Muscle layer of colon (tissue), 2 donors: ENCODE measurements at regions not wholly inside any gene's neighbourhood (a gene's known extent, or its start where the extent isn't known, plus 50 kb on each side); places are given as distances from the start of the nearest gene placed in this dataset.
"Not testable (repeated sequence)": the region's sequence is repeated elsewhere in the genome, so short reads cannot be mapped to it uniquely, and the experiment has no call there.

Experiments used
- H3K27ac ChIP-seq: one replicate; pipeline ENCODE4 v1.7.0; 2013; ENCODE audit warnings: low read depth, mild to moderate bottlenecking, low read length, moderate library complexity
- H3K27me3 ChIP-seq, 2 donors: one replicate each; pipeline ENCODE4 v1.7.0; 2013; ENCODE audit warnings: low read length in 2 of 2, mild to moderate bottlenecking in 2 of 2; ENCODE audit not compliant: insufficient read depth in 2 of 2, control insufficient read depth in 1 of 2
- H3K36me3 ChIP-seq: one replicate; pipeline ENCODE4 v1.7.0; 2013; ENCODE audit warnings: mild to moderate bottlenecking, low read length; ENCODE audit not compliant: insufficient read depth
- H3K4me1 ChIP-seq: one replicate; pipeline ENCODE4 v1.7.0; 2013; ENCODE audit warnings: mild to moderate bottlenecking, low read length; ENCODE audit not compliant: insufficient read depth
- H3K4me3 ChIP-seq, 2 donors: one replicate each; pipeline ENCODE4 v1.7.0; 2013; ENCODE audit warnings: low read length in 2 of 2, low read depth in 1 of 2, mild to moderate bottlenecking in 1 of 2, moderate library complexity in 1 of 2
- H3K9ac ChIP-seq: one replicate; pipeline ENCODE4 v1.7.0; 2013; ENCODE audit warnings: low read length
- H3K9me3 ChIP-seq: one replicate; pipeline ENCODE4 v1.7.0; 2013; ENCODE audit warnings: mild to moderate bottlenecking, low read length
- donor health status: abdominal sarcoma.
- donor health status: Adenocarcinoma of cecum.

DNA sequence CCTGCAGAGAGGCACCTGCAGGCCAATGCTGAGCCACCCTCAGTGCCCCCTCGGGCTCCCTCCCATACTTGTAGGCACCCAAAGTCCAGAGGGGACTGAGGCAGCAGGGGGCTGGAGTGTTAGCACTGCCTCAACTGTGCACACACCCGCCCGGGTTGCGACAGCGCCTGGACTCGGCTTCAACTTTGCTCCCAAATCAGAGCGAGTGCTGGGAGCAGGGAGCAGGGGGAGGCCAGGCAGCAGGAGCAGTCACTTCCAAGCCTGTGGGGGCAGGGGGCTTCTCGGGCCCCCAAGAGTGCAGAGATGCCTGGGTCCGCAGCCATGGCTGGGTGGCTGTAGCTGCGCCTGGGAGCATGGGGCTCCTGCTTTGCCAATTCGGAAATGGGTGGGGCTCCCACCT lies 79.5 kb downstream of the DISP1 start:
- no peaks in the 10 kb centered on the region for H3K27me3 ChIP-seq
- H3K4me3 ChIP-seq, result no peak overlapping the region
- H3K9me3 ChIP-seq, result no peaks in the 10 kb centered on the region
- no peaks in the 10 kb centered on the region for H3K36me3 ChIP-seq
- no peak overlapping the region for H3K27ac ChIP-seq
- peaks cover 6% of the 10 kb centered on the region for H3K4me1 ChIP-seq
- no peak overlapping the region for H3K9ac ChIP-seq

DNA sequence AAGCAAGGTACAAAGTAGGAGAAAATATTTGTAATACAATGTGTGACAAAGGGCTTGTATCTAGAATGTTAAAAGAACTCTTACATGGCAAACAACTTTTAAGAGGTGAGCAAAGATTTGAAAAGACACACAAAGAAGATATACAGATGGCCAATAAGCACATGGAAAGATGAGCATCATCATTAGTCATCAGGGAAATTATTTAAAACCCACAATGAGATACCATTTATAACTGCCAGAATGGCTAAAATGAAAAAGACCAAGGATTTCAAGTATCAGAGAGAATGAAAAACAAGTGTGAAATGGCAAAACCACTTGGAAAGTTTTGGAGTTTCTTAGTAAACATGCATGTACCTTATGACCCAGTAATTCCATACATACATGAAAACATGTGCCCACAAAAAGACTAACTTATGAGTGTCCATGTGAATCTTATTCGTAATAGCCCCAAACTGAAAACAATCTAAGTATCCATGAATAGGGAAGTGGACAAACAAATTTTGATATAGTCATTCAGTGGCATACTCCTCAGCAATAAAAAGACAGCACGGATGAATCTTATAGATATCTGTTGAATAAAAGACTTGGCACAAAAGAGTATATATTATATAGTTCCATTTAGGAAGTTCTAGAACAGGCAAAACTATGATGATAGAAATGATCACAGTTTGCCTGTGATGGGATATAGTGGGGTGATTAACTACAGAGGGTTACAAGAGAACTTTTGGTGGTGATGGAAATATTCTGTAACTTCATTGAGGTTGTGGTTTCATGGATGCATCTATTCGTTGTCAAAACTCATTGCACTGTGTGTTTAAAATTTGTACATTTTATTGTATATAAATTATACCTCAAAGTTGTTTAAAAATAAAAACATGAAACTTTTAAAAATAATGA lies 82.0 kb downstream of the DISP1 start:
- no peaks in the 10 kb centered on the region for H3K9me3 ChIP-seq
- H3K27ac ChIP-seq, result no peak overlapping the region
- no peak overlapping the region for H3K9ac ChIP-seq
- no peak overlapping the region for H3K4me3 ChIP-seq
- H3K4me1 ChIP-seq, result peaks cover 6% of the 10 kb centered on the region
- no peaks in the 10 kb centered on the region for H3K27me3 ChIP-seq
- no peaks in the 10 kb centered on the region for H3K36me3 ChIP-seq

- peaks cover 6% of the 10 kb centered on the region for H3K4me1 ChIP-seq
- H3K27ac ChIP-seq, result no peak overlapping the region
- peak overlapping the region; percentile 60 for H3K9ac ChIP-seq
- no peaks in the 10 kb centered on the region for H3K9me3 ChIP-seq
- H3K27me3 ChIP-seq, result no peaks in the 10 kb centered on the region
- H3K4me3 ChIP-seq, result peak overlapping the region in 1 of 2 donors; percentile 60
- H3K36me3 ChIP-seq, result no peaks in the 10 kb centered on the region
Measured at GRCh38 chr1:222897527-222898190, 82.8 kb downstream of the DISP1 start.

GRCh38 chr1:222898191-222898527 lies 83.3 kb downstream of the DISP1 start:
- Histone ChIP-seq H3K27ac (no peak overlapping the region), H3K4me3 (peak overlapping the region in 1 of 2 donors; percentile 60), H3K9ac (peak overlapping the region; percentile 60), H3K27me3 (no peaks in the 10 kb centered on the region), H3K9me3 (no peaks in the 10 kb centered on the region), H3K4me1 (peaks cover 6% of the 10 kb centered on the region), H3K36me3 (no peaks in the 10 kb centered on the region)

DNA sequence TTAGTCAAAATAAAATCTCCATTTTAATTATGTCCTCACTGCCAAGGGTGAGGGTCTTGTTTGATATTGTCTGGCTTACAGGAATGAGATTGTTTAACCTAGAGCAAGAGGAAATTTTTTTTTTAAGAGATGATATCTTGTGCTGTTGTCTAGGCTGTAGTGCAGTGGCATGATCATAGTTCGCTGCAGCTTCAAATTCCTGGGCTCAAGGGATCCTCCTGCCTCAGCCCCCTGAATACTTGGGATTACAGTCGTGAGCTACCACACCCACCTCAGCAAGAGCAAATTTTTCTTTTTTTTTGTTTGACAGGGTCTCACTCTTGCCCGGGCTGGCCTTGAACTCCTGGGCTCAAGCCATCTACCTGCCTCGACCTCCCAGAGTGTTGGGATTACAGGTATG lies 84.6 kb downstream of the DISP1 start:
- no peak overlapping the region for H3K27ac ChIP-seq

DNA sequence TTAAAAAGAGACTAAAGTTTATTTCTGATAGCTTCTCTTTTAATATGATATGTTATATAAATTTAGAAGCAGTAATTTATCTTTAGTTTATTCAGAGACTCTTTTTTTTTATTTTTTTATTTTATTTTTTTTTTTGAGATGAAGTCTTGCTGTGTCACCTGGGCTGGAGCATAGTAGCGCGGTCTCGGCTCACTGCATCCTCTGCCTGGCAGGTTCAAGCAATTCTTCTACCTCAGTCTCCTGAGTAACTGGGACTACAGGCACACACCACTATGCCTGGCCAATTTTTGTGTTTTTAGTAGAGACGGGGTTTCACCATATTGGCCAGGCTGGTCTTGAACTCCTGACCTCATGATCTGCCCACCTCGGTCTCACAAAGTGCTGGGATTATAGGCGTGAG lies 89.6 kb downstream of the DISP1 start:
- H3K27me3 ChIP-seq, result no peaks in the 10 kb centered on the region
- no peak overlapping the region for H3K4me3 ChIP-seq
- no peak overlapping the region for H3K27ac ChIP-seq

More for the DNA sequence above, 84.6 kb downstream of the DISP1 start:
- H3K27me3 ChIP-seq, result no peaks in the 10 kb centered on the region
- no peak overlapping the region for H3K9ac ChIP-seq
- no peaks in the 10 kb centered on the region for H3K9me3 ChIP-seq
- peaks cover 6% of the 10 kb centered on the region for H3K4me1 ChIP-seq
- no peaks in the 10 kb centered on the region for H3K36me3 ChIP-seq
- H3K4me3 ChIP-seq, result no peak overlapping the region

GRCh38 chr1:222905151-222905550 lies 90.3 kb downstream of the DISP1 start:
- Histone ChIP-seq H3K27me3 (no peaks in the 10 kb centered on the region), H3K4me3 (no peak overlapping the region), H3K36me3 (no peaks in the 10 kb centered on the region), H3K4me1 (peaks cover 5% of the 10 kb centered on the region), H3K27ac (no peak overlapping the region), H3K9ac (no peak overlapping the region), H3K9me3 (no peaks in the 10 kb centered on the region)

More for the DNA sequence above, 89.6 kb downstream of the DISP1 start:
- no peaks in the 10 kb centered on the region for H3K36me3 ChIP-seq
- no peaks in the 10 kb centered on the region for H3K9me3 ChIP-seq
- H3K9ac ChIP-seq, result no peak overlapping the region
- peaks cover 1% of the 10 kb centered on the region for H3K4me1 ChIP-seq

DNA sequence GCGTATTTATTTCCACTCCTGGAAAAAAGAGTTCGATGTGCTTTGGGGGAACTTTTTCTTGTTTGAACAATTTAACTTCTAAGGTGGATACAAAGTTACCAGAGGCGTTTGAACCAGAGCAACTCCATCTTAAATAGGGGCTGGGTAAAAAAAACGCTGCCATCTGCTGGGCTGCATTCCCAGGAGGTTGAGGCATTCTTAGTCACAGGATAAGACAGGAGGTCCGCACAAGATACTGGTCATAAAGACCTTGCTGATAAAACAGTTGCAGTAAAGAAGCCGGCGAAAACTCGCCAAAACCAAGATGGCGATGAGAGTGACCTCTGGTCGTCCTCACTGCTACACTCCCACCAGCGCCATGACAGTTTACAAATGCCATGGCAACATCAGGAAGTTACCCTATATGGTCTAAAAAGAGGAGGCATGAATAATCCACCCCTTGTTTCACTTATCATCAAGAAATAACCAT lies 91.5 kb downstream of the DISP1 start:
- H3K4me3 ChIP-seq, H3K27me3 ChIP-seq, H3K9me3 ChIP-seq: not testable (repeated sequence)

DNA sequence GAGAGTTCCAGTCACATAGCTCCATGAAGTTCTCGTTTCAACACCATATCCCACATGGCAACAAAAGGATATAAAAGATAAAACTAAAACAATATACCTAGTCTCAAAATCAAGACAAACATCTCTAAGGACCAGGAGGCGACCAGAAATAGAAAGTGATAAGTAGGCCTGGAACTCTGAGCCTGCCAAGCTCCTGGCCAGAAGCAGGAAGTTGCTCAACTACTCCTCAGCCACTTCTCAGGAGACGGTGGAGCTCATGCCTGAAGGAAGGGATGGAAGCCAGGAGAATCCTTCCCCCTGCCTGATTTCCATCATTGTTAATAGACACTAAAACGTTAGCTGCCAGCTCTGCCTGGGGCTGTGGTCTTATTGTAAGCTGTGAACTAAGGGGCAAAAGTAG lies 94.7 kb downstream of the DISP1 start:
- H3K9me3 ChIP-seq, result no peaks in the 10 kb centered on the region
- H3K27ac ChIP-seq, result no peak overlapping the region

More for the DNA sequence above, 91.5 kb downstream of the DISP1 start:
- not testable (repeated sequence) for H3K9ac ChIP-seq, H3K36me3 ChIP-seq, H3K27ac ChIP-seq, H3K4me1 ChIP-seq

GRCh38 chr1:222910699-222911098 lies 95.9 kb downstream of the DISP1 start:
- Histone ChIP-seq H3K4me3 (no peak overlapping the region), H3K9ac (no peak overlapping the region), H3K9me3 (no peaks in the 10 kb centered on the region), H3K4me1 (peaks cover 5% of the 10 kb centered on the region), H3K27ac (no peak overlapping the region), H3K27me3 (no peaks in the 10 kb centered on the region), H3K36me3 (no peaks in the 10 kb centered on the region)

More for the DNA sequence above, 94.7 kb downstream of the DISP1 start:
- H3K36me3 ChIP-seq, result no peaks in the 10 kb centered on the region
- peaks cover 5% of the 10 kb centered on the region for H3K4me1 ChIP-seq
- H3K27me3 ChIP-seq, result no peaks in the 10 kb centered on the region
- no peak overlapping the region for H3K9ac ChIP-seq
- H3K4me3 ChIP-seq, result no peak overlapping the region

DNA sequence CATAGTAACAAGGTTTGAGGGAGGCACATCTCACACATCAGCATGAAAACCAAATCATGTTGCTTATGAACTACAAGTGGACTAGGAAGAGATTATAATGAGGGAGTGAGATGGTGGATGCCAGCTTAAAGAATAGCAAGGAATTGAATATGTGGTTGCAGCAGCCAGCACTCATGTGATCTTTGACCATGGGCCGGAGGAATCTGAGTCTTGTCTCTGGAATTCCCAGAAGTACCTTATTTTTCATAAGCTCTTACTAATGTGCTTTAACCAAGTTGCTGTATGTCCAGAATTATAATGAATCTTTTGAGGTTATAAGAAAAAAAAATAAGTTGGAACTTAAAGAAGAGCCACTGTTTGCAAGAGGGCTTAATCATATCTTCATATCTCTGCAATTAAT lies 97.0 kb downstream of the DISP1 start:
- H3K4me3 ChIP-seq, result no peak overlapping the region
- no peaks in the 10 kb centered on the region for H3K36me3 ChIP-seq
- no peak overlapping the region for H3K9ac ChIP-seq
- H3K9me3 ChIP-seq, result no peaks in the 10 kb centered on the region
- no peaks in the 10 kb centered on the region for H3K27me3 ChIP-seq
- H3K27ac ChIP-seq, result no peak overlapping the region
- peaks cover 5% of the 10 kb centered on the region for H3K4me1 ChIP-seq
